KMS-11 (cell line): ENCODE measurements at regions not wholly inside any gene's neighbourhood (a gene's known extent, or its start where the extent isn't known, plus 50 kb on each side); places are given as distances from the start of the nearest gene placed in this dataset.

ENCODE experiments used
- H2AFZ ChIP-seq: fragments of 200-600 bp; sonication (generic); 2 replicates; pipeline ENCODE4 v1.6.1; 2016; ENCODE audit warnings: antibody characterized with exemption, mixed run types, low read depth
- H3K27ac ChIP-seq: fragments of 200-600 bp; sonication (generic); 2 replicates; pipeline ENCODE4 v1.6.1; 2016; ENCODE audit warnings: mild to moderate bottlenecking, mixed run types
- H3K27me3 ChIP-seq: fragments of 200-600 bp; sonication (generic); 2 replicates; pipeline ENCODE4 v1.6.1; 2017; ENCODE audit warnings: mild to moderate bottlenecking, low read depth, mixed run types, moderate library complexity; ENCODE audit not compliant: insufficient read depth
- H3K36me3 ChIP-seq: fragments of 200-600 bp; sonication (generic); 2 replicates; pipeline ENCODE4 v1.6.1; 2017; ENCODE audit warnings: mild to moderate bottlenecking, mixed run types; ENCODE audit not compliant: insufficient read depth
- H3K4me1 ChIP-seq: fragments of 200-600 bp; sonication (generic); 2 replicates; pipeline ENCODE4 v1.6.1; 2016; ENCODE audit warnings: mild to moderate bottlenecking, low read depth, mixed run types; ENCODE audit not compliant: poor library complexity, severe bottlenecking
- H3K4me2 ChIP-seq: fragments of 200-600 bp; sonication (generic); 2 replicates; pipeline ENCODE4 v1.7.0; 2016; ENCODE audit warnings: mild to moderate bottlenecking, mixed run types
- H3K4me3 ChIP-seq: fragments of 200-600 bp; sonication (generic); IDR thresholded peaks from 2 replicates; pipeline ENCODE4 v1.6.1; 2017; ENCODE audit warnings: low read depth, low read length, mixed read lengths; ENCODE audit not compliant: insufficient read depth
- H3K79me2 ChIP-seq: fragments of 200-600 bp; sonication (generic); 2 replicates; pipeline ENCODE4 v1.6.1; 2016; ENCODE audit warnings: low read depth, mixed run types; ENCODE audit not compliant: insufficient read depth
- H3K9ac ChIP-seq: fragments of 200-600 bp; sonication (generic); 2 replicates; pipeline ENCODE4 v1.6.1; 2016; ENCODE audit warnings: mild to moderate bottlenecking, mixed run types
- H4K20me1 ChIP-seq: fragments of 200-600 bp; sonication (generic); 2 replicates; pipeline ENCODE4 v1.6.1; 2016; ENCODE audit warnings: mild to moderate bottlenecking, mixed run types; ENCODE audit not compliant: insufficient read depth
- TF ChIP-seq, protein P1 (sequence below): fragments of 200-600 bp; sonication (generic); conservative IDR thresholded peaks from 2 replicates; pipeline ENCODE4 v1.6.1; 2017; ENCODE audit warnings: low read depth, mild to moderate bottlenecking, antibody characterized with exemption, low read length, moderate library complexity, mixed read lengths

DNA sequence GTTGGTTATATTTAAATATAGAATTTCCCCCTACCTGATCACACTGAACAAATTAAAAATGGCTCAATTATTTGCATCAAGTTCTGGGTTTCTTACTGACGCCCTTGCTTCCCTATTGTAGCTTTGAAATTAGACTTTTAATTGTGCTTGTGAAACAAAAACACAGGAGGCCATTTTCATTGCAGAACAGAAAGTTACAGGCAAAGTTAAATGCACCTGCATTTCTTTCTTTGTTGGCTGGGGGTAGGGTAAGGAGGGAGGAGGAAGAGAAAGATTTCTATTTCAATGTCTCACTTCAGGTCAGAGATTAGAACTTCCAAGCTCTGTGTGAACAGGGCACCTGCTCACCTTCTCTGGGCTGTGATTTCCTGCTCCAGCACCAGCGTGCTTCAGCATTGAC lies 199.6 kb downstream of the BCL11A start:
- no peaks in the 10 kb centered on the region for H4K20me1 ChIP-seq
- H2AFZ ChIP-seq: no peak overlapping the region
- H3K9ac ChIP-seq: no peak overlapping the region
- no peaks in the 10 kb centered on the region for H3K4me1 ChIP-seq
- no peaks in the 10 kb centered on the region for H3K27me3 ChIP-seq
- no peaks in the 10 kb centered on the region for H3K36me3 ChIP-seq
- TF ChIP-seq, protein P1, sequence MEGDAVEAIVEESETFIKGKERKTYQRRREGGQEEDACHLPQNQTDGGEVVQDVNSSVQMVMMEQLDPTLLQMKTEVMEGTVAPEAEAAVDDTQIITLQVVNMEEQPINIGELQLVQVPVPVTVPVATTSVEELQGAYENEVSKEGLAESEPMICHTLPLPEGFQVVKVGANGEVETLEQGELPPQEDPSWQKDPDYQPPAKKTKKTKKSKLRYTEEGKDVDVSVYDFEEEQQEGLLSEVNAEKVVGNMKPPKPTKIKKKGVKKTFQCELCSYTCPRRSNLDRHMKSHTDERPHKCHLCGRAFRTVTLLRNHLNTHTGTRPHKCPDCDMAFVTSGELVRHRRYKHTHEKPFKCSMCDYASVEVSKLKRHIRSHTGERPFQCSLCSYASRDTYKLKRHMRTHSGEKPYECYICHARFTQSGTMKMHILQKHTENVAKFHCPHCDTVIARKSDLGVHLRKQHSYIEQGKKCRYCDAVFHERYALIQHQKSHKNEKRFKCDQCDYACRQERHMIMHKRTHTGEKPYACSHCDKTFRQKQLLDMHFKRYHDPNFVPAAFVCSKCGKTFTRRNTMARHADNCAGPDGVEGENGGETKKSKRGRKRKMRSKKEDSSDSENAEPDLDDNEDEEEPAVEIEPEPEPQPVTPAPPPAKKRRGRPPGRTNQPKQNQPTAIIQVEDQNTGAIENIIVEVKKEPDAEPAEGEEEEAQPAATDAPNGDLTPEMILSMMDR: no peak
- no peak overlapping the region for H3K4me2 ChIP-seq
- H3K4me3 ChIP-seq: no peak overlapping the region
- no peaks in the 10 kb centered on the region for H3K79me2 ChIP-seq
- H3K27ac ChIP-seq: no peak overlapping the region

DNA sequence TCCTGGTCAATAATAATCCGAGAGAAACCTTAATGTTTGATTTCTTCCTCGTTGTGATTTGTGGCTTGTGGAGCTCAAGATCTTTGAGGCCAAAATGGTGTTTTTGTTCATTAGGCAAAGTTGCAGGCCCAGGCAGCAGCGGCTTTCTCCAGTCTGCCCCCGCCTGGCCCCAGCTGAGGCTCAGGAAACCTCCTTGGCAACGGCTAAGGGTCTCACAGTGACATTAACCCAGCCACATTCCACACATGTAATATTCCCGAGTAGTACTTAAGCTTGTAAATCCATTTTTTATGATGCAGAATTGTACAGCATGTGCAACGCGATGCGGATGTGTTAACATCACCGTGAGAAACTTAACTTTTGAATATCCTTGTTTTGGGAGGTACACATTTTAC lies 200.1 kb downstream of the BCL11A start:
- no peaks in the 10 kb centered on the region for H3K36me3 ChIP-seq
- no peak overlapping the region for H3K27ac ChIP-seq
- TF ChIP-seq, protein P1: no peak
- no peak overlapping the region for H3K4me3 ChIP-seq
- no peak overlapping the region for H3K4me2 ChIP-seq
- no peaks in the 10 kb centered on the region for H4K20me1 ChIP-seq
- H3K4me1 ChIP-seq: no peaks in the 10 kb centered on the region
- H2AFZ ChIP-seq: no peak overlapping the region
- no peaks in the 10 kb centered on the region for H3K27me3 ChIP-seq
- no peak overlapping the region for H3K9ac ChIP-seq
- H3K79me2 ChIP-seq: no peaks in the 10 kb centered on the region

DNA sequence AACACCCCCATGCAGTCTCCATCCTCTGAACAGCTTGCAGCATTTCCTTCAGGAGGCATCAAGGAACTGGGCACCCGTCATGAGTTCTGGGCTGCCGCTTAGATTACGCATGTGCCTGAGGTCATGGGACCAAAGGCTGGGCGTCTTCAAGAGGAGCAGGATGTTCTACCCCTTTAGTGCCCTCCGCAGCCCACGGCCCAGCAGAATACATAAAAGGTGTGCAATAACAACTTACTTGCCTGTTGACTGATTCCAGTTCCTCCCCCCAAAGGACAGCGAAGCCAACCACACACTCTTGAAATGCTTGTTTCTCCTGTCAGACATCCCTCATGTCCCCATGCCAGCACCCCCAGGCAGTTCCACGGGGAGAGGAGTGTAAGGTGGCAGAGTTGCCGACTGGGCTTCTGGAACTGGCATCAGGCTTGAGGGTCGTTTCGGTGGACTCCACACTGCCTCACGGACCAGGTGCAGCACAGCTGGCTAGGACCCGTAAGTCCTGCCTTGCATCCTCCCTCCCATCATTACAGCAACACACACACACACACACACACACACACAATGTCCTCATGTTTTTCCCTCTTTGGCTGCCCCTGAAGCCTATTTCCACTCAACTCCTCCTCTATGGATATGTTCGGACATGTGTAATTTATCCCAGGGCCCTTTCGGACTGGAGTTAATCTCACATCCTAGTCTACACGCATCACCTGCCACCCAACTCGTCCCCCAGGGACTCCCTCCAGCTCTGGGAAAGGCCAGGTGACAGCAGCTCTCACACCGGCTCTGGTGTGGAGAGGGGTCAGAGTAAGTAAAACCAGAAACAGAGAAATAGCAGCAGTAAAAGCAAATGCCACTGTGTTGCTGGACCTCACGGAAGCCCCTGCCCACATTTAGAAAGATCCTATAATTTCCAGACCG lies 200.7 kb downstream of the BCL11A start:
- Histone ChIP-seq H3K79me2 (no peaks in the 10 kb centered on the region), H3K4me1 (no peaks in the 10 kb centered on the region), H2AFZ (no peak overlapping the region), H3K4me3 (no peak overlapping the region), H4K20me1 (no peaks in the 10 kb centered on the region), H3K36me3 (no peaks in the 10 kb centered on the region), H3K27me3 (no peaks in the 10 kb centered on the region), H3K27ac (no peak overlapping the region), H3K9ac (no peak overlapping the region), H3K4me2 (no peak overlapping the region)
- TF ChIP-seq, protein P1: no peak

DNA sequence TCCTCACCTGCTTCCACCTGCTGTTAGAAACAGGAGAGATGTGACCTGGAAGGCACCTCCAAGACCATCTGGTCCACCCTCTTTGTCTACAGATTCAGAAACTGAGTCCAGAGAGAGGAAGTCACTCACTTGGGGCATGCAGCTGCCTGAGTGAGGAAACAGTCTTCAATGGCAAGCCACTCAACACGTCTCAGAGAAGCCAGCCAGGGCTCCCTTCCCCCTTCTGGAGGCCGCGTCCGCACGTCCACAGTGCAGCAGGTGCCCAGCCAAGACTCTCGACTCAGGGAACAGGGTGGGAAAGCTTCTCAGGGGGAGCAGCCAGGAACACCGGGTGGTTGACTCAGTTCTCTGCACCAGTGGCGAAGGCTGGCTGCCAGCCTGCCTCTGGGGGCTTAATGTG lies 201.7 kb downstream of the BCL11A start:
- Histone ChIP-seq H3K27ac (no peak overlapping the region), H3K36me3 (no peaks in the 10 kb centered on the region), H3K79me2 (no peaks in the 10 kb centered on the region), H2AFZ (no peak overlapping the region), H3K4me3 (no peak overlapping the region), H3K4me1 (no peaks in the 10 kb centered on the region), H3K27me3 (no peaks in the 10 kb centered on the region), H3K4me2 (no peak overlapping the region), H3K9ac (no peak overlapping the region), H4K20me1 (no peaks in the 10 kb centered on the region)
- TF ChIP-seq, protein P1: no peak
